Lower leg skin (tissue), 3 donors: ENCODE measurements at regions not wholly inside any gene's neighbourhood (a gene's known extent, or its start where the extent isn't known, plus 50 kb on each side); places are given as distances from the start of the nearest gene placed in this dataset.

ENCODE experiments used
- POLR2A ChIP-seq, 2 donors: fragments of 450-650 bp; IDR thresholded peaks; one replicate each; pipeline ENCODE4 v1.6.1; 2016 to 2017; ENCODE audit warnings: antibody characterized with exemption in 2 of 2, mild to moderate bottlenecking in 1 of 2, moderate library complexity in 1 of 2
- TF ChIP-seq, protein P1 (sequence below), 3 donors: fragments of 450-650 bp; IDR thresholded peaks; one replicate each; pipeline ENCODE4 v1.5.1; 2016; ENCODE audit warnings: antibody characterized with exemption in 3 of 3, mild to moderate bottlenecking in 3 of 3, moderate library complexity in 2 of 3

DNA sequence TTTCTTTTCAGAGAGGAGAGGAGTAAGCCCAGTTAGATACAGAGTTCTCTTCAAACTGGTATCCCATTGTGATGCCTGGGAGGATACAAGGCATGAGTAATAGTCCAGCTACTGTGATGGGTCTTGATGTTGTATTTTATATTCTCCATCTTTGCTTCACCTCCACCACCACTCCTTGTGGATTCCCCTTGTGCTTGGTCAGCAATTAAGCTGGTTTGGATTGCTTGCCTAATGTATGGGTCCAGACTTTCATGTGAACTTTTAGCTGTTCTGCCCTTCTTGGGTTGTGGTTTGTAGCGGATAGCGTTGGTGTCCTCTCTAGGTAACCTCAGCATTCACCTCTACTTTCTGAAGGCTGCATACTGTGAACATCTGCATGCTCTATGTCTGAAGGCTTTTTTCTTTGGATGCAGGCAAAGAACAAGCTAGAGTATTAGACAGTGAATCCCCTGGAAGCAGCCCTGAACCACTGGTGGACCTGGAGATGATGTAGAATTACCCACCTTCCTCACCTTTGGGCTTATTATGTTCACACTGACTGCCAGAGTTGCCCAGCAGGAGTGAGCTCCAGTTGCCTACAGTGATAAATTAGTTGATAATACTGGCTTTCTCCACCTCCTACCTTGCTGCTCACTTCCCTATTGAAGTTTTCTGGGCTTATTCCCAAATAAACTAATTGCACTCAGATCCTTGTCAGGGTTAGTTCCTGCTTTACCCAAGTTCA is 126.5 kb upstream of the MTPN start:
- no peak for TF ChIP-seq POLR2A (IDR thresholded peaks at IDR 0.05)
- TF ChIP-seq, protein P1, sequence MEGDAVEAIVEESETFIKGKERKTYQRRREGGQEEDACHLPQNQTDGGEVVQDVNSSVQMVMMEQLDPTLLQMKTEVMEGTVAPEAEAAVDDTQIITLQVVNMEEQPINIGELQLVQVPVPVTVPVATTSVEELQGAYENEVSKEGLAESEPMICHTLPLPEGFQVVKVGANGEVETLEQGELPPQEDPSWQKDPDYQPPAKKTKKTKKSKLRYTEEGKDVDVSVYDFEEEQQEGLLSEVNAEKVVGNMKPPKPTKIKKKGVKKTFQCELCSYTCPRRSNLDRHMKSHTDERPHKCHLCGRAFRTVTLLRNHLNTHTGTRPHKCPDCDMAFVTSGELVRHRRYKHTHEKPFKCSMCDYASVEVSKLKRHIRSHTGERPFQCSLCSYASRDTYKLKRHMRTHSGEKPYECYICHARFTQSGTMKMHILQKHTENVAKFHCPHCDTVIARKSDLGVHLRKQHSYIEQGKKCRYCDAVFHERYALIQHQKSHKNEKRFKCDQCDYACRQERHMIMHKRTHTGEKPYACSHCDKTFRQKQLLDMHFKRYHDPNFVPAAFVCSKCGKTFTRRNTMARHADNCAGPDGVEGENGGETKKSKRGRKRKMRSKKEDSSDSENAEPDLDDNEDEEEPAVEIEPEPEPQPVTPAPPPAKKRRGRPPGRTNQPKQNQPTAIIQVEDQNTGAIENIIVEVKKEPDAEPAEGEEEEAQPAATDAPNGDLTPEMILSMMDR (IDR thresholded peaks at IDR 0.05) = no peak
